ENCODE measurements at regions not wholly inside any gene's neighbourhood (a gene's known extent, or its start where the extent isn't known, plus 50 kb on each side); places are given as distances from the start of the nearest gene placed in this dataset.

GRCh38 chr10:118209215-118209614, 132.9 kb downstream of the FAM204A start:
- TF ChIP-seq CTCF (IDR thresholded peaks at IDR 0.05): no peak
- no peak for TF ChIP-seq POLR2AphosphoS5 (IDR thresholded peaks at IDR 0.05)
